ENCODE measurements at regions not wholly inside any gene's neighbourhood (a gene's known extent, or its start where the extent isn't known, plus 50 kb on each side); places are given as distances from the start of the nearest gene placed in this dataset.

GRCh38 chr9:117775591-117775990 lies 71.4 kb downstream of the TLR4 start:
- no peak for TF ChIP-seq CTCF (conservative IDR thresholded peaks at IDR 0.05)
- Histone ChIP-seq H3K36me3 (ENCODE audit: control insufficient read depth, insufficient read depth, low read length) (no peaks in the 10 kb centered on the region), H3K27ac (ENCODE audit: low read depth, low read length) (no peak overlapping the region), H3K4me3 (ENCODE audit: low read length) (no peak overlapping the region), H3K9me3 (ENCODE audit: control insufficient read depth, low read length) (no peaks in the 10 kb centered on the region), H3K4me1 (ENCODE audit: control insufficient read depth, insufficient read depth, low read length) (peaks cover 6% of the 10 kb centered on the region), H3K9ac (ENCODE audit: extremely low read depth, low read length, poor library complexity, severe bottlenecking) (no peak overlapping the region), H3K27me3 (ENCODE audit: control insufficient read depth, insufficient read depth, low read length, poor library complexity, severe bottlenecking) (peaks cover 4% of the 10 kb centered on the region)
- Mint-ChIP-seq H3K9me3 (no peaks in the 10 kb centered on the region), H3K4me3 (no peak overlapping the region), H3K27me3 (ENCODE audit: insufficient read depth) (peaks cover 46% of the 10 kb centered on the region), H3K4me1 (peaks cover 20% of the 10 kb centered on the region), H3K27ac (no peak overlapping the region), H3K36me3 (ENCODE audit: low read depth) (no peaks in the 10 kb centered on the region)
- no peak for DNase-seq

DNA sequence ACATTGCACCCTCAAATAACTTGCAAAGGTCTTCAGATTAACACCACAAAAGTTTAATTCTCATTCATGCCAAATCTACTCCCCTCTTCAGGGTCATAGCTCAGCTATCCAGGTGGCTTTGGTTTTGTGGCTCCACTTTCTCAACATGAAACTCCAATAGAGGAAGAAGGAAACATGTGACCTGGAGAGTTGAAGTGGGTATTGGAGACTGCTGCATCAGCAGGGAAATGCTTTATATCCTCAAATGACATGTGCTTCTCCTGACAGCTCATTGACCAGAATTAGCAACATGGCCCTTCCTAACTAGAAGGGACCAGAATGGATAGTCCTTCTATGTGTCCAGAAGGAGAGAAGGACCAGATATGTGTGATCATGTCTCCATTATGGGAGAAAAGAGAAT lies 73.6 kb downstream of the TLR4 start:
- H3K27ac Mint-ChIP-seq: no peak overlapping the region
- H3K4me3 ChIP-seq (ENCODE audit: low read length): no peak overlapping the region
- DNase-seq: no peak
- H3K27me3 Mint-ChIP-seq (ENCODE audit: insufficient read depth): peaks cover 28% of the 10 kb centered on the region
- H3K27ac ChIP-seq (ENCODE audit: low read depth, low read length): no peak overlapping the region
- peaks cover 5% of the 10 kb centered on the region for H3K4me1 ChIP-seq (ENCODE audit: control insufficient read depth, insufficient read depth, low read length)
- H3K9ac ChIP-seq (ENCODE audit: extremely low read depth, low read length, poor library complexity, severe bottlenecking): no peak overlapping the region
- H3K4me1 Mint-ChIP-seq: peaks cover 12% of the 10 kb centered on the region
- no peak for TF ChIP-seq CTCF (conservative IDR thresholded peaks at IDR 0.05)
- H3K4me3 Mint-ChIP-seq: no peak overlapping the region
- no peaks in the 10 kb centered on the region for H3K36me3 ChIP-seq (ENCODE audit: control insufficient read depth, insufficient read depth, low read length)
- no peaks in the 10 kb centered on the region for H3K9me3 ChIP-seq (ENCODE audit: control insufficient read depth, low read length)
- H3K36me3 Mint-ChIP-seq (ENCODE audit: low read depth): no peaks in the 10 kb centered on the region
- H3K27me3 ChIP-seq (ENCODE audit: control insufficient read depth, insufficient read depth, low read length, poor library complexity, severe bottlenecking): peaks cover 4% of the 10 kb centered on the region
- no peaks in the 10 kb centered on the region for H3K9me3 Mint-ChIP-seq

GRCh38 chr9:117779760-117780159 lies 75.6 kb downstream of the TLR4 start:
- no peaks in the 10 kb centered on the region for H3K36me3 Mint-ChIP-seq (ENCODE audit: low read depth)

More at GRCh38 chr9:117779760-117780159, 75.6 kb downstream of the TLR4 start:
- Histone ChIP-seq H3K27me3 (ENCODE audit: control insufficient read depth, insufficient read depth, low read length, poor library complexity, severe bottlenecking) (peaks cover 4% of the 10 kb centered on the region), H3K27ac (ENCODE audit: low read depth, low read length) (no peak overlapping the region), H3K4me1 (ENCODE audit: control insufficient read depth, insufficient read depth, low read length) (peaks cover 6% of the 10 kb centered on the region), H3K4me3 (ENCODE audit: low read length) (no peak overlapping the region), H3K9ac (ENCODE audit: extremely low read depth, low read length, poor library complexity, severe bottlenecking) (no peak overlapping the region), H3K36me3 (ENCODE audit: control insufficient read depth, insufficient read depth, low read length) (no peaks in the 10 kb centered on the region), H3K9me3 (ENCODE audit: control insufficient read depth, low read length) (no peaks in the 10 kb centered on the region)
- Mint-ChIP-seq H3K4me3 (no peak overlapping the region), H3K9me3 (no peaks in the 10 kb centered on the region), H3K4me1 (peaks cover 9% of the 10 kb centered on the region), H3K27ac (no peak overlapping the region), H3K27me3 (ENCODE audit: insufficient read depth) (peaks cover 17% of the 10 kb centered on the region)
- TF ChIP-seq CTCF (conservative IDR thresholded peaks at IDR 0.05): no peak
- peak; percentile 55 for DNase-seq
- 93% methylated on average over 3 of the region's 3 CpGs; no CpG with 5 or more reads in 1 of the 2 experiments for WGBS, 2 experiments (ENCODE audit: insufficient coverage in 1 of 2, insufficient read length in 1 of 2)

All from endodermal cell (in vitro differentiated cells).